ENCODE measurements at regions not wholly inside any gene's neighbourhood (a gene's known extent, or its start where the extent isn't known, plus 50 kb on each side); places are given as distances from the start of the nearest gene placed in this dataset.

GRCh38 chr6:767755-768512 is 75.0 kb upstream of the EXOC2 start:
- DNase-seq, result no peak
- H3K4me3 ChIP-seq (ENCODE audit: low read length), result no peak overlapping the region
- WGBS (ENCODE audit: insufficient coverage), result 75% methylated on average over 3 of the region's 4 CpGs
- H3K27me3 ChIP-seq (ENCODE audit: control insufficient read depth, insufficient read depth, low read length), result peaks cover 2% of the 10 kb centered on the region
- no peaks in the 10 kb centered on the region for H3K4me1 ChIP-seq (ENCODE audit: control insufficient read depth, insufficient read depth, low read length)
- H3K9me3 ChIP-seq (replicated peaks; ENCODE audit: control insufficient read depth, low read depth, low read length), result no peaks in the 10 kb centered on the region
- H3K27ac ChIP-seq (ENCODE audit: low read length), result no peak overlapping the region
- H3K36me3 ChIP-seq (ENCODE audit: control insufficient read depth, insufficient read depth, low read length), result no peaks in the 10 kb centered on the region

DNA sequence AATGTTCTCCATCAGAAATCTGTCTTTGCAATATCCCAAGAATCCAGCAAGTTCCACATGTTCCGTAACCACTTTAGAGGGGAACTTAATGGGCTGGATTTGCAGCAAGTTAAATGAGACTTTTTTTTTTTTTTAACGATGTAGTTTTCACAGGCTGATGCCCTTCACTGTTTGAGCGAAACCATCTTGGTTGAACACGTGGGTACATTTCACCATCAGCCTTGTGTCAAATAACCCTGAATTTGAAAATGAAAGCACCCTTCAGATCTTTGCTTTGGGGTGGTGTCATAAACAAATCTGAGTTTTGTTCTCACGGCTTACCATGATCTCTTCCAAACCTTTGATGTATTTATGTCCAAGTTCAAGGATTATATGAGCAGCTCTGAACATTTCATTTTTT is 73.7 kb upstream of the EXOC2 start:
- WGBS (ENCODE audit: insufficient coverage), result 53% methylated on average over 3 of the region's 5 CpGs
- no peaks in the 10 kb centered on the region for H3K4me1 ChIP-seq (ENCODE audit: control insufficient read depth, insufficient read depth, low read length)
- H3K27ac ChIP-seq (ENCODE audit: low read length), result no peak overlapping the region
- H3K9me3 ChIP-seq (replicated peaks; ENCODE audit: control insufficient read depth, low read depth, low read length), result no peaks in the 10 kb centered on the region
- no peak overlapping the region for H3K4me3 ChIP-seq (ENCODE audit: low read length)
- H3K36me3 ChIP-seq (ENCODE audit: control insufficient read depth, insufficient read depth, low read length), result no peaks in the 10 kb centered on the region
- peaks cover 2% of the 10 kb centered on the region for H3K27me3 ChIP-seq (ENCODE audit: control insufficient read depth, insufficient read depth, low read length)
- DNase-seq, result no peak

GRCh38 chr6:761997-762396 is 69.1 kb upstream of the EXOC2 start:
- Histone ChIP-seq H3K36me3 (ENCODE audit: control insufficient read depth, insufficient read depth, low read length) (no peaks in the 10 kb centered on the region), H3K9me3 (replicated peaks; ENCODE audit: control insufficient read depth, low read depth, low read length) (no peaks in the 10 kb centered on the region), H3K4me1 (ENCODE audit: control insufficient read depth, insufficient read depth, low read length) (no peaks in the 10 kb centered on the region), H3K27me3 (ENCODE audit: control insufficient read depth, insufficient read depth, low read length) (no peaks in the 10 kb centered on the region), H3K4me3 (ENCODE audit: low read length) (no peak overlapping the region), H3K27ac (ENCODE audit: low read length) (no peak overlapping the region)
- 35% methylated on average over 2 of the region's 13 CpGs for WGBS (ENCODE audit: insufficient coverage)
- DNase-seq, result peak; percentile 20

DNA sequence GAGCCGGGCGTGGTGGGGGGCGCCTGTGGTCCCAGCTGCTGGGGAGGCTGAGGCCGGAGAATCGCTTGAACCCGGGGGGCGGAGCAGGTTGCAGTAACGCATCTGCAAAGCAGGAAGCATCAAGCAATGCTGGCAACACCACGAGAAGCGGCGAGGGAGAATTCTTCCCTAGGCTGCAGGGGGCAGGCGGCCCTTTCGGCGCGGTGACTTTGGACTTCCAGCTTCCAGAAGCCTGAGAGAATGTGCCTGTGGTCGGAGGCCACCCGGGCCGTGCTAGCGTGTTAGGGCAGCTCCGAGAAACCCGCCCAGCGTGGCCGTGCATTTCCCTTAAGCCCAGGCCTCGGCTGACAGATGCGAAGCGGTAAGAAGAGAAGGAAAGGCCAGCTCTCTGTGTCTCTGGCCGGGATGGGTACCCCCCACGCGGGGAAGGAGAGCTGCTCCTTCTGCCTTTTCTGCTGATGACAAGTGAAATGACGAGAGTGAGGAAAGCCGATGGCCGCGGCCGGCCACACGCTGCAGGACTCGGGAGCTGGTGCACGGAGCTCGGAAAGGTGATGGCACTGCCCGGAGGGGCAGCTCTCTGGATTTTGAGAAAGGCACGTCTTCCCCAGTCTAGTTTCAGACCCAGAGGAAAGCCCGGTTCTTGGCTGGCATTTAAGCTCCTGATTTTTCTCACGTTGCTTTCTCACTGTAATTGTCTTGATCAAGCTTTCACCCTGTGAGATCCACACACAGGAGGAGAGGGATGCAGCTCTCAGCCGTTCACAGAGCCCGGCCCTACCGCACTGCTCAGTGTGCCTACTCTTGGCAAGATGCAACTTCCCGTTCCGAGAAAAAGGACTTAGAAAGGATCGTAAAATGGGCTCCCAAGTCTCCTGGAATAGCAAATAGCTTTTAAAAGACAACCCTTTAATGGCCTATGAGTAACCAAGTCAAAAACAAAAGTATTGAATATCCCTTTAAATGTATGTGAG is 68.3 kb upstream of the EXOC2 start:
- Histone ChIP-seq H3K4me1 (ENCODE audit: control insufficient read depth, insufficient read depth, low read length) (no peaks in the 10 kb centered on the region), H3K36me3 (ENCODE audit: control insufficient read depth, insufficient read depth, low read length) (no peaks in the 10 kb centered on the region), H3K27me3 (ENCODE audit: control insufficient read depth, insufficient read depth, low read length) (no peaks in the 10 kb centered on the region), H3K9me3 (replicated peaks; ENCODE audit: control insufficient read depth, low read depth, low read length) (no peaks in the 10 kb centered on the region), H3K27ac (ENCODE audit: low read length) (no peak overlapping the region), H3K4me3 (ENCODE audit: low read length) (no peak overlapping the region)
- DNase-seq, result peak; percentile 4
- 81% methylated on average over 41 of the region's 48 CpGs for WGBS (ENCODE audit: insufficient coverage)

DNA sequence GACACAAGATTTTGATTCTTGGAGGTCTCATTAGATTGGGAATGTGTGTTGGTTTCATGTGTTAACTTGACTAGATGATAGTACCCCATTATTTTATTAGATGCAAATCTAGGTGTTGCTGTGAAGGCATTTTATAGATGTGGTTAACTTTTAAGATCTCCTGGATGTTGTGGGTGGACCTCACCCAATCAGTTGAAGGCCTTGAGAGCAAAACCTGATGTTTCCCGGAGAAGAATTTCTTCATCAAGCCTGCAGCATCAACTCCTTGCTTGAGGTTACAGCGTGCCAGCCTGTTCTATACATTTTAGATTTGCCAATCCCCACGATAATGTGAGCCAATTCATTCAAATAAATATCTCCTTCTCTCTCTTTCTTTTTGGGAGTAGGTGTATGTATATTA is 66.8 kb upstream of the EXOC2 start:
- Histone ChIP-seq H3K27me3 (ENCODE audit: control insufficient read depth, insufficient read depth, low read length) (no peaks in the 10 kb centered on the region), H3K9me3 (replicated peaks; ENCODE audit: control insufficient read depth, low read depth, low read length) (no peaks in the 10 kb centered on the region), H3K4me3 (ENCODE audit: low read length) (no peak overlapping the region), H3K36me3 (ENCODE audit: control insufficient read depth, insufficient read depth, low read length) (no peaks in the 10 kb centered on the region), H3K27ac (ENCODE audit: low read length) (no peak overlapping the region), H3K4me1 (ENCODE audit: control insufficient read depth, insufficient read depth, low read length) (no peaks in the 10 kb centered on the region)
- no peak for DNase-seq
- WGBS (ENCODE audit: insufficient coverage), result no CpG with 5 or more reads among the region's 3 CpGs

GRCh38 chr6:756224-756623 is 63.3 kb upstream of the EXOC2 start:
- Histone ChIP-seq H3K27ac (ENCODE audit: low read length) (no peak overlapping the region), H3K4me1 (ENCODE audit: control insufficient read depth, insufficient read depth, low read length) (no peaks in the 10 kb centered on the region), H3K9me3 (replicated peaks; ENCODE audit: control insufficient read depth, low read depth, low read length) (no peaks in the 10 kb centered on the region), H3K27me3 (ENCODE audit: control insufficient read depth, insufficient read depth, low read length) (no peaks in the 10 kb centered on the region), H3K4me3 (ENCODE audit: low read length) (no peak overlapping the region), H3K36me3 (ENCODE audit: control insufficient read depth, insufficient read depth, low read length) (no peaks in the 10 kb centered on the region)
- no peak for DNase-seq

GRCh38 chr6:754202-754601 is 61.3 kb upstream of the EXOC2 start:
- Histone ChIP-seq H3K36me3 (ENCODE audit: control insufficient read depth, insufficient read depth, low read length) (no peaks in the 10 kb centered on the region), H3K27me3 (ENCODE audit: control insufficient read depth, insufficient read depth, low read length) (no peaks in the 10 kb centered on the region), H3K4me1 (ENCODE audit: control insufficient read depth, insufficient read depth, low read length) (no peaks in the 10 kb centered on the region), H3K27ac (ENCODE audit: low read length) (no peak overlapping the region), H3K4me3 (ENCODE audit: low read length) (no peak overlapping the region), H3K9me3 (replicated peaks; ENCODE audit: control insufficient read depth, low read depth, low read length) (no peaks in the 10 kb centered on the region)
- no peak for DNase-seq
- 76% methylated on average over 2 of the region's 3 CpGs for WGBS (ENCODE audit: insufficient coverage)

DNA sequence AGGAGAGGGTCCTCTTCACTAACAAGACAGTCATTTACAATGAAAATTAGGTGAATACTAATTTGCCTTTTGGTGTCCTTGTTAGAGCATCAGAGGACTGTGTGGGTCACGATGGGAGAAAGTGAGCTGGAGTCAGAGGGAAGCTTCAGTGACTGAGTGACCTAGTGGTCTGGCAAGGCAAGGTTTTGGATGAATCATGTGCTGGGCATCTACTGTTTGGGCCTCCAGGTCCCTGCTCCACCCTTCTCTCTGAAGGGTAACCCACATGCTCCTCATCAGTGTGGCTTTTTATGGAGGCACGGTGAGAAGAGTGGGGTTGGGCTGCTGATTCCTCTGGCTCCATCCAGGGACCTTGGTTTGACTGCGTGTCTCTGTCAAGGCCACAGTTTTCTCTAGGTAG is 60.5 kb upstream of the EXOC2 start:
- no peak overlapping the region for H3K4me3 ChIP-seq (ENCODE audit: low read length)
- no CpG with 5 or more reads among the region's 3 CpGs for WGBS (ENCODE audit: insufficient coverage)
- no peak overlapping the region for H3K27ac ChIP-seq (ENCODE audit: low read length)
- no peaks in the 10 kb centered on the region for H3K36me3 ChIP-seq (ENCODE audit: control insufficient read depth, insufficient read depth, low read length)
- no peaks in the 10 kb centered on the region for H3K9me3 ChIP-seq (replicated peaks; ENCODE audit: control insufficient read depth, low read depth, low read length)
- no peaks in the 10 kb centered on the region for H3K27me3 ChIP-seq (ENCODE audit: control insufficient read depth, insufficient read depth, low read length)
- no peaks in the 10 kb centered on the region for H3K4me1 ChIP-seq (ENCODE audit: control insufficient read depth, insufficient read depth, low read length)
- no peak for DNase-seq

- Histone ChIP-seq H3K4me3 (ENCODE audit: low read length) (no peak overlapping the region), H3K27ac (ENCODE audit: low read length) (no peak overlapping the region), H3K9me3 (replicated peaks; ENCODE audit: control insufficient read depth, low read depth, low read length) (no peaks in the 10 kb centered on the region), H3K36me3 (ENCODE audit: control insufficient read depth, insufficient read depth, low read length) (no peaks in the 10 kb centered on the region), H3K27me3 (ENCODE audit: control insufficient read depth, insufficient read depth, low read length) (no peaks in the 10 kb centered on the region), H3K4me1 (ENCODE audit: control insufficient read depth, insufficient read depth, low read length) (no peaks in the 10 kb centered on the region)
- WGBS (ENCODE audit: insufficient coverage), result no CpG with 5 or more reads among the region's 2 CpGs
- no peak for DNase-seq
These were observed 59.5 kb upstream of the EXOC2 start for GRCh38 chr6:752438-752837.

- WGBS (ENCODE audit: insufficient coverage), result 80% methylated on average over 1 of the region's 4 CpGs
- Histone ChIP-seq H3K4me1 (ENCODE audit: control insufficient read depth, insufficient read depth, low read length) (no peaks in the 10 kb centered on the region), H3K9me3 (replicated peaks; ENCODE audit: control insufficient read depth, low read depth, low read length) (no peaks in the 10 kb centered on the region), H3K27me3 (ENCODE audit: control insufficient read depth, insufficient read depth, low read length) (no peaks in the 10 kb centered on the region), H3K36me3 (ENCODE audit: control insufficient read depth, insufficient read depth, low read length) (no peaks in the 10 kb centered on the region), H3K27ac (ENCODE audit: low read length) (no peak overlapping the region), H3K4me3 (ENCODE audit: low read length) (no peak overlapping the region)
- DNase-seq, result no peak
These were observed 58.8 kb upstream of the EXOC2 start for GRCh38 chr6:751765-752164.
